Ectodermal cell (in vitro differentiated cells): ENCODE measurements at regions not wholly inside any gene's neighbourhood (a gene's known extent, or its start where the extent isn't known, plus 50 kb on each side); places are given as distances from the start of the nearest gene placed in this dataset.
"Not testable (repeated sequence)": the region's sequence is repeated elsewhere in the genome, so short reads cannot be mapped to it uniquely, and the experiment has no call there.

Experiments
- H3K27ac ChIP-seq: 2 replicates; pipeline ENCODE4 v1.7.0; 2013; ENCODE audit warnings: mild to moderate bottlenecking, low read depth, low read length; ENCODE audit not compliant: insufficient read depth, poor library complexity, severe bottlenecking
- H3K27me3 ChIP-seq: 2 replicates; pipeline ENCODE4 v1.7.0; 2013; ENCODE audit warnings: mild to moderate bottlenecking, low read length; ENCODE audit not compliant: insufficient read depth, control insufficient read depth, poor library complexity, severe bottlenecking
- H3K36me3 ChIP-seq: one replicate; pipeline ENCODE4 v1.7.0; 2013; ENCODE audit warnings: low read length; ENCODE audit not compliant: control insufficient read depth, insufficient read depth
- H3K4me1 ChIP-seq: one replicate; pipeline ENCODE4 v1.7.0; 2013; ENCODE audit warnings: low read length; ENCODE audit not compliant: control insufficient read depth, insufficient read depth
- H3K4me3 ChIP-seq: 2 replicates; pipeline ENCODE4 v1.7.0; 2013; ENCODE audit warnings: low read depth, low read length, control low read depth; ENCODE audit not compliant: insufficient read depth
- H3K9me3 ChIP-seq: 2 replicates; pipeline ENCODE4 v1.7.0; 2013; ENCODE audit warnings: mild to moderate bottlenecking, low read length, moderate library complexity; ENCODE audit not compliant: control insufficient read depth
- WGBS, 2 experiments: methylation state at CpG; one replicate each; pipeline ENCODE4 v1.1.7; 2013; ENCODE audit warnings: missing lambda C conversion rate in 2 of 2; 5-methylcytosine and 5-hydroxymethylcytosine counted together

- no peaks in the 10 kb centered on the region for H3K4me1 ChIP-seq
- H3K36me3 ChIP-seq = no peaks in the 10 kb centered on the region
- WGBS, 2 experiments = 17 to 29% methylated on average over 1 to 2 of the region's 2 CpGs
- H3K27ac ChIP-seq = no peak overlapping the region
- H3K9me3 ChIP-seq = no peaks in the 10 kb centered on the region
- H3K4me3 ChIP-seq = no peak overlapping the region
- H3K27me3 ChIP-seq = no peaks in the 10 kb centered on the region
Observed at GRCh38 chrX:137930533-137930932, 364.6 kb downstream of the ZIC3 start.

- H3K27ac ChIP-seq, H3K27me3 ChIP-seq: not testable (repeated sequence)
- WGBS, 2 experiments = 91 to 100% methylated on average over 1 of the region's 1 CpG
Observed at GRCh38 chrX:137934214-137934613, 368.3 kb downstream of the ZIC3 start.

GRCh38 chrX:137934887-137935286 is 369.0 kb downstream of the ZIC3 start:
- 91 to 99% methylated on average over 3 of the region's 4 CpGs for WGBS, 2 experiments
- H3K36me3 ChIP-seq, H3K9me3 ChIP-seq, H3K27ac ChIP-seq, H3K4me1 ChIP-seq, H3K4me3 ChIP-seq, H3K27me3 ChIP-seq: not testable (repeated sequence)

More at GRCh38 chrX:137934214-137934613, 368.3 kb downstream of the ZIC3 start:
- H3K36me3 ChIP-seq, H3K9me3 ChIP-seq, H3K4me1 ChIP-seq, H3K4me3 ChIP-seq: not testable (repeated sequence)

GRCh38 chrX:137945470-137945869 is 379.5 kb downstream of the ZIC3 start:
- Histone ChIP-seq H3K27me3 (no peaks in the 10 kb centered on the region), H3K4me1 (no peaks in the 10 kb centered on the region), H3K9me3 (no peaks in the 10 kb centered on the region), H3K27ac (no peak overlapping the region), H3K36me3 (no peaks in the 10 kb centered on the region), H3K4me3 (no peak overlapping the region)
- WGBS, 2 experiments = 26 to 29% methylated on average over 4 of the region's 6 CpGs

GRCh38 chrX:137969191-137969590 is 403.3 kb downstream of the ZIC3 start:
- H3K9me3 ChIP-seq = no peaks in the 10 kb centered on the region

GRCh38 chrX:137982472-137983172 is 416.7 kb downstream of the ZIC3 start:
- H3K9me3 ChIP-seq = no peaks in the 10 kb centered on the region
- H3K27me3 ChIP-seq = no peaks in the 10 kb centered on the region
- 11 to 78% methylated on average over 1 of the region's 1 CpG for WGBS, 2 experiments
- no peak overlapping the region for H3K27ac ChIP-seq
- no peaks in the 10 kb centered on the region for H3K36me3 ChIP-seq
- H3K4me3 ChIP-seq = no peak overlapping the region
- H3K4me1 ChIP-seq = no peaks in the 10 kb centered on the region

More at GRCh38 chrX:137969191-137969590, 403.3 kb downstream of the ZIC3 start:
- Histone ChIP-seq H3K36me3 (no peaks in the 10 kb centered on the region), H3K27me3 (no peaks in the 10 kb centered on the region), H3K4me1 (no peaks in the 10 kb centered on the region), H3K27ac (no peak overlapping the region), H3K4me3 (no peak overlapping the region)

GRCh38 chrX:137988470-137988869 is 422.5 kb downstream of the ZIC3 start:
- Histone ChIP-seq H3K27ac (no peak overlapping the region), H3K9me3 (no peaks in the 10 kb centered on the region), H3K4me1 (no peaks in the 10 kb centered on the region), H3K36me3 (no peaks in the 10 kb centered on the region), H3K4me3 (no peak overlapping the region), H3K27me3 (no peaks in the 10 kb centered on the region)
- 95 to 98% methylated on average over 1 of the region's 1 CpG for WGBS, 2 experiments

- WGBS, 2 experiments = 80% methylated on average over 1 of the region's 1 CpG; no CpG with 5 or more reads in 1 of the 2 experiments
- Histone ChIP-seq H3K4me1 (no peaks in the 10 kb centered on the region), H3K4me3 (no peak overlapping the region), H3K9me3 (no peaks in the 10 kb centered on the region), H3K27me3 (no peaks in the 10 kb centered on the region), H3K27ac (no peak overlapping the region), H3K36me3 (no peaks in the 10 kb centered on the region)
Observed at GRCh38 chrX:137998619-137999018, 432.7 kb downstream of the ZIC3 start.

GRCh38 chrX:137999071-137999470 is 433.1 kb downstream of the ZIC3 start:
- no peak overlapping the region for H3K4me3 ChIP-seq
- no peak overlapping the region for H3K27ac ChIP-seq
- WGBS, 2 experiments = 33 to 45% methylated on average over 2 to 3 of the region's 3 CpGs
- no peaks in the 10 kb centered on the region for H3K4me1 ChIP-seq
- H3K27me3 ChIP-seq = no peaks in the 10 kb centered on the region
- no peaks in the 10 kb centered on the region for H3K36me3 ChIP-seq
- H3K9me3 ChIP-seq = no peaks in the 10 kb centered on the region

GRCh38 chrX:137999552-137999951 is 433.6 kb downstream of the ZIC3 start:
- WGBS, 2 experiments = 57 to 69% methylated on average over 3 of the region's 3 CpGs
- Histone ChIP-seq H3K4me3 (no peak overlapping the region), H3K27ac (no peak overlapping the region), H3K9me3 (no peaks in the 10 kb centered on the region), H3K27me3 (no peaks in the 10 kb centered on the region), H3K36me3 (no peaks in the 10 kb centered on the region), H3K4me1 (no peaks in the 10 kb centered on the region)

- no peaks in the 10 kb centered on the region for H3K9me3 ChIP-seq
- H3K27ac ChIP-seq = no peak overlapping the region
- H3K4me1 ChIP-seq = no peaks in the 10 kb centered on the region
- no peaks in the 10 kb centered on the region for H3K27me3 ChIP-seq
- no peak overlapping the region for H3K4me3 ChIP-seq
- WGBS, 2 experiments = 60 to 75% methylated on average over 1 of the region's 1 CpG
- no peaks in the 10 kb centered on the region for H3K36me3 ChIP-seq
Observed at GRCh38 chrX:138001226-138001625, 435.3 kb downstream of the ZIC3 start.
